Hepatocyte (in vitro differentiated cells): ENCODE measurements at regions not wholly inside any gene's neighbourhood (a gene's known extent, or its start where the extent isn't known, plus 50 kb on each side); places are given as distances from the start of the nearest gene placed in this dataset.

Source experiments
- EZH2 ChIP-seq: fragments of 200-600 bp; sonication (generic); IDR thresholded peaks from 2 replicates; pipeline ENCODE4 v1.6.1; 2016; ENCODE audit warnings: antibody characterized with exemption, mild to moderate bottlenecking, borderline replicate concordance
- EZH2phosphoT487 ChIP-seq: fragments of 200-600 bp; sonication (generic); IDR thresholded peaks from one replicate; pipeline ENCODE4 v1.6.1; 2018; ENCODE audit warnings: antibody characterized with exemption, mild to moderate bottlenecking, low read depth, moderate library complexity; ENCODE audit not compliant: unreplicated experiment, severe bottlenecking
- TF ChIP-seq, protein P1 (sequence below): fragments of 200-600 bp; sonication (generic); IDR thresholded peaks from 2 replicates; pipeline ENCODE4 v1.5.1; 2016; ENCODE audit warnings: antibody characterized with exemption, mild to moderate bottlenecking; ENCODE audit not compliant: poor library complexity

GRCh38 chr12:28755027-28755426 lies 394.1 kb upstream of the FAR2 start:
- TF ChIP-seq, protein P1, sequence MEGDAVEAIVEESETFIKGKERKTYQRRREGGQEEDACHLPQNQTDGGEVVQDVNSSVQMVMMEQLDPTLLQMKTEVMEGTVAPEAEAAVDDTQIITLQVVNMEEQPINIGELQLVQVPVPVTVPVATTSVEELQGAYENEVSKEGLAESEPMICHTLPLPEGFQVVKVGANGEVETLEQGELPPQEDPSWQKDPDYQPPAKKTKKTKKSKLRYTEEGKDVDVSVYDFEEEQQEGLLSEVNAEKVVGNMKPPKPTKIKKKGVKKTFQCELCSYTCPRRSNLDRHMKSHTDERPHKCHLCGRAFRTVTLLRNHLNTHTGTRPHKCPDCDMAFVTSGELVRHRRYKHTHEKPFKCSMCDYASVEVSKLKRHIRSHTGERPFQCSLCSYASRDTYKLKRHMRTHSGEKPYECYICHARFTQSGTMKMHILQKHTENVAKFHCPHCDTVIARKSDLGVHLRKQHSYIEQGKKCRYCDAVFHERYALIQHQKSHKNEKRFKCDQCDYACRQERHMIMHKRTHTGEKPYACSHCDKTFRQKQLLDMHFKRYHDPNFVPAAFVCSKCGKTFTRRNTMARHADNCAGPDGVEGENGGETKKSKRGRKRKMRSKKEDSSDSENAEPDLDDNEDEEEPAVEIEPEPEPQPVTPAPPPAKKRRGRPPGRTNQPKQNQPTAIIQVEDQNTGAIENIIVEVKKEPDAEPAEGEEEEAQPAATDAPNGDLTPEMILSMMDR = no peak
- TF ChIP-seq EZH2 = no peak
- TF ChIP-seq EZH2phosphoT487 = no peak
